Mononuclear cell (primary cell): ENCODE measurements at regions not wholly inside any gene's neighbourhood (a gene's known extent, or its start where the extent isn't known, plus 50 kb on each side); places are given as distances from the start of the nearest gene placed in this dataset.
"Not testable (repeated sequence)": the region's sequence is repeated elsewhere in the genome, so short reads cannot be mapped to it uniquely, and the experiment has no call there.

Source experiments
- H3K27me3 ChIP-seq: 2 replicates; pipeline ENCODE4 v1.6.0; 2011; ENCODE audit warnings: low read length, control low read depth; ENCODE audit not compliant: insufficient read depth
- H3K4me1 ChIP-seq: 2 replicates; pipeline ENCODE4 v1.5.1; 2011; ENCODE audit warnings: mild to moderate bottlenecking, low read length, control low read depth; ENCODE audit not compliant: insufficient read depth
- H3K4me3 ChIP-seq: 2 replicates; pipeline ENCODE4 v1.5.1; 2011; ENCODE audit warnings: mild to moderate bottlenecking, low read length, moderate library complexity
- H3K9me3 ChIP-seq: 2 replicates; pipeline ENCODE4 v1.5.1; 2011; ENCODE audit warnings: low read depth, mild to moderate bottlenecking, control low read depth, low read length

GRCh38 chr3:177249203-177249602, 51.9 kb upstream of the TBL1XR1 start:
- Histone ChIP-seq H3K27me3 (no peaks in the 10 kb centered on the region), H3K9me3 (no peaks in the 10 kb centered on the region), H3K4me3 (no peak overlapping the region), H3K4me1 (peaks cover 12% of the 10 kb centered on the region)

GRCh38 chr3:177250151-177250550, 52.9 kb upstream of the TBL1XR1 start:
- H3K27me3 ChIP-seq = no peaks in the 10 kb centered on the region
- H3K4me1 ChIP-seq = peaks cover 12% of the 10 kb centered on the region
- no peak overlapping the region for H3K4me3 ChIP-seq

GRCh38 chr3:177251755-177252154, 54.5 kb upstream of the TBL1XR1 start:
- Histone ChIP-seq H3K9me3 (no peaks in the 10 kb centered on the region), H3K4me1 (peaks cover 12% of the 10 kb centered on the region), H3K4me3 (no peak overlapping the region), H3K27me3 (no peaks in the 10 kb centered on the region)

More at GRCh38 chr3:177250151-177250550, 52.9 kb upstream of the TBL1XR1 start:
- no peaks in the 10 kb centered on the region for H3K9me3 ChIP-seq

DNA sequence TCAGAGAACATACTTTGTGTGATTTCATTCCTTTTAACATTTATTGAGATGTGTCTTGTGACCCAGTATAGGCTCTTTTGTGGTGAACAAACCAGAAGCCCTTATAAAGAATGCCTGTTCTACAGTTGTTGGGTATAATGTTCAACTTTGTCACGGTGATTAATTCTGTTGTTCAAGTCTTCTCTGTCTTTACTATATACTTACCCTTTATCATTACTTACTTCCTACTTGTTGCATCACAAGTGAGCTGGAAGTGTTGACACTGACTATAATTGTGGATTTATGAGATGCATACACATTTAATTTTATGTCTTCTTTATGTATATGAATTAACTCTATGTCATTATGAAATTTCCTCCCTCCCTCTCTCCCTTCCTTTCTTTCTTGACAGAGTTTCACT, 59.7 kb upstream of the TBL1XR1 start:
- no peaks in the 10 kb centered on the region for H3K9me3 ChIP-seq
- peaks cover 2% of the 10 kb centered on the region for H3K4me1 ChIP-seq
- no peaks in the 10 kb centered on the region for H3K27me3 ChIP-seq
- H3K4me3 ChIP-seq = no peak overlapping the region

GRCh38 chr3:177257625-177258024, 60.3 kb upstream of the TBL1XR1 start:
- H3K9me3 ChIP-seq = no peaks in the 10 kb centered on the region
- H3K27me3 ChIP-seq = no peaks in the 10 kb centered on the region
- H3K4me1 ChIP-seq = no peaks in the 10 kb centered on the region
- H3K4me3 ChIP-seq = no peak overlapping the region

DNA sequence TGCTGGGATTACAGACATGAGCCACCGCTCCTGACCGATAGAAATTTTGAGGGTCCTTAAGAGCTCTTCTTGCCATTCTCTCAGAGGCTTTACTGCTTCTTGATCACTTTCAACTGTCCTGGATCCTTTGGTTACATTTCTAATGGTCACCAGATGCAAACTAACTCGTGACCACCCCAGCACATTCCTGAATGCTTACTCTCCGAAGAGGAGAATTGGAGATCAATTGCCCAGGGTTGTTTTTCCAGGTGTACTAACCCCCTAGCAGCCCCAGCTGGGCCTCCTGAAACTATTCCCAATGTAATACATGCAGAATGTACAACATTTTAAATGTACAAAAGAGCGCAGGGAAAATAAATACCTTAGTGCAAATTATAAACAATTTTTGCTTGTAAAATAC, 65.1 kb upstream of the TBL1XR1 start:
- Histone ChIP-seq H3K4me3 (no peak overlapping the region), H3K9me3 (no peaks in the 10 kb centered on the region), H3K27me3 (no peaks in the 10 kb centered on the region), H3K4me1 (peaks cover 10% of the 10 kb centered on the region)

- H3K4me3 ChIP-seq = no peak overlapping the region
- H3K9me3 ChIP-seq = no peaks in the 10 kb centered on the region
- peaks cover 10% of the 10 kb centered on the region for H3K4me1 ChIP-seq
- H3K27me3 ChIP-seq = no peaks in the 10 kb centered on the region
These were observed 66.5 kb upstream of the TBL1XR1 start for GRCh38 chr3:177263615-177264368.

- not testable (repeated sequence) for H3K4me1 ChIP-seq
These were observed 74.7 kb upstream of the TBL1XR1 start for GRCh38 chr3:177271811-177272501.

DNA sequence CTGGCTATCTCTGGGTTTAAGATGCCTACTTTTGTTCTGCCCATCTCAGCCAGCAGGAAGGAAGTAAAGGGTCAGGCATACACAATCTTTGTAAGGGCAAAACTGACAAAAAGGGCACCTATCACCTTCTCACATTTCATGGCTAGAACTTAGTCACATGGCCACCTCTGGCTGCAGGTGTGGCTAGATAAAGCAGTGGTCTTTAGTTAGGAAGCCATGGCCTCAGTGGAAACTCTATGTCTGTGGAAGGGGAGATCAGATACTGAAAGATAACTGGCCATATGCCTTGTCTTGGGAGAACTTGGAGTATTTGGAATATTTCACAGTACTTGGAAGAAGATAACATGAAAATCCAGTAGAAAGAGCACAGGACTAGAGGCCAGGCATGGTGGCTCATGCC, 80.7 kb upstream of the TBL1XR1 start:
- H3K4me1 ChIP-seq = peaks cover 18% of the 10 kb centered on the region
- H3K4me3 ChIP-seq = no peak overlapping the region
- H3K27me3 ChIP-seq = no peaks in the 10 kb centered on the region
- H3K9me3 ChIP-seq = no peaks in the 10 kb centered on the region

More at GRCh38 chr3:177271811-177272501, 74.7 kb upstream of the TBL1XR1 start:
- H3K27me3 ChIP-seq, H3K4me3 ChIP-seq, H3K9me3 ChIP-seq: not testable (repeated sequence)

DNA sequence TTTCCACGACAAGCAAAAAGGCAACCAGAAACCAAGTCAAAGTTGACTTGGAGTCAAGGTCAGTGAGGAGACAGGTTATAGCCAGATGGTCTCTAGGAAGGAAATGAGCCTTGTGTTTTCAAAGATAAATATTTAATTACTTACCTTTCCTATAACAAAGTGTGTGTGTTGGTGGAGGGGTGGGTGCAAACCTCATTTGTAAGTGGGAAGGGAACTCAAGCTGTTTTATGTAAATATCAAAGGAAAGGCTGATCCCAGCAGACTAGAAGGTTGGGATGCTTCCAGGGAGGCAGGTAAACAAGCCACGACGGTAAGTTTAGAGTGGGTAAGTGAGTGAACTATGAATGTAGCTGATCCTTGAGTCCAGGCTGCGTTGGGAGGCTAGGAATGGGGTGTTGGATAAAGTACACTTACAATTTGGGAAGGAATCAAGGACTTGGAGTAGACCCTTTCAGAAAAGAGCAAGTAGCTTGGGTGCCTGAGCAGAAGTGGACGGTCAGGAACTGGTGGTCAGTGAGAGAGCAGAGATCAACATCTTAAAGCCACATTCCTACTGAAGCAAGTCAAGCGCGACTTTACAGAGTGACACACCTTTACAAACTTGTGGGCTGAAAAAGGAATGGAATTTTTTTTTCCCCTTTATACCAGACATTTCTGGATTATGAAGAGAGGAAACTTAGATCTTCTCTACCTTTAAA, 82.0 kb upstream of the TBL1XR1 start:
- H3K4me1 ChIP-seq = peaks cover 27% of the 10 kb centered on the region
- H3K4me3 ChIP-seq = no peak overlapping the region
- no peaks in the 10 kb centered on the region for H3K9me3 ChIP-seq
- no peaks in the 10 kb centered on the region for H3K27me3 ChIP-seq

- Histone ChIP-seq H3K27me3 (no peaks in the 10 kb centered on the region), H3K4me3 (no peak overlapping the region), H3K4me1 (peaks cover 34% of the 10 kb centered on the region), H3K9me3 (no peaks in the 10 kb centered on the region)
These were observed 84.2 kb upstream of the TBL1XR1 start for GRCh38 chr3:177281292-177282118.

GRCh38 chr3:177282119-177282655, 84.9 kb upstream of the TBL1XR1 start:
- Histone ChIP-seq H3K27me3 (no peaks in the 10 kb centered on the region), H3K4me1 (peaks cover 39% of the 10 kb centered on the region), H3K9me3 (no peaks in the 10 kb centered on the region), H3K4me3 (no peak overlapping the region)

GRCh38 chr3:177283983-177284382, 86.7 kb upstream of the TBL1XR1 start:
- Histone ChIP-seq H3K27me3 (no peaks in the 10 kb centered on the region), H3K9me3 (no peaks in the 10 kb centered on the region), H3K4me1 (peaks cover 39% of the 10 kb centered on the region), H3K4me3 (no peak overlapping the region)

DNA sequence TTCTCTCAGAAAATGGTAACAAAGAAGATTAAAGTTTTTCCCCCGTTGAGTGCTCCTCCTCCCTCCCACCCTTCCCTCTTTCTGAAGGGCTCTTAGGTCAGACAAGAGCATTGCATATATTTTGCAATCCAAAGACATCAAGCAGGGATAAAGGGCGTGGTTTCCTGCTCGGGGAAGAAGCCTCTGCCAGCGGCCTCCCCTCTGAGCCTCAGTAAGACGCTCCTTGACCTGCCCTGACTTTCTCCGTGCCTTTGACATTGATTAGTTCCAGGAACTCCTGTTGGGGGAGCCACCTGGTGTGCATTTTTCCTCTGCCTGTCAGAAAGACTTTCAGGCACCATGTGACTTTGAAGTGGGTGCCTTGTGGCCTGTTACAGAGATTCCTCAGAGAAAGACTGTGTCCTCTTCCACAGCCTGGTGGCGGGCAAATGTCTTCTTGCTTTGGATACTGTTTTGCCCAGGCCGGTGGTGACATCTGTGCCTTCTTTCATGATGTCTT, 87.2 kb upstream of the TBL1XR1 start:
- H3K4me3 ChIP-seq = no peak overlapping the region
- H3K4me1 ChIP-seq = peaks cover 41% of the 10 kb centered on the region
- H3K27me3 ChIP-seq = no peaks in the 10 kb centered on the region

More for the DNA sequence above, 87.2 kb upstream of the TBL1XR1 start:
- no peaks in the 10 kb centered on the region for H3K9me3 ChIP-seq
